ENCODE measurements at regions not wholly inside any gene's neighbourhood (a gene's known extent, or its start where the extent isn't known, plus 50 kb on each side); places are given as distances from the start of the nearest gene placed in this dataset.
"Not testable (repeated sequence)": the region's sequence is repeated elsewhere in the genome, so short reads cannot be mapped to it uniquely, and the experiment has no call there.

DNA sequence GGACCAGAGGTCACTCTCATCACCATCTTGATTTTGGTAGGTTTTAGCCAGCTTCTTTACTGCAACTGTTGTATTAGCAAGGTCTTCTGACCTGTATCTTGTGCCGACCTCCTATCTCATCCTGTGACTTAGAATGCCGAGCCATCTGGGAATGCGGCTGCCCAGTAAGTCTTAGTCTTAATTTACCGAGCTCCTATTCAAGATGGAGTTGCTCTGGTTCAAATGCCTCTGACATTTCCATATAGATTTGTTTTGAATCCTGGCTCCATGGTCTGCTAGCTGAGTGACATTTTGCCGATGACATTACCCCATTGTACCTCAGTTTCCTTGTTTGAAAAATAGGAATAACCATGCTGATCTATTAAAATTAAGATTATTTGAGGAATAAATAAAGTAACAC, 193.9 kb upstream of the HMCN1 start:
- DNase-seq, result no peak
- no peak for ATAC-seq

DNA sequence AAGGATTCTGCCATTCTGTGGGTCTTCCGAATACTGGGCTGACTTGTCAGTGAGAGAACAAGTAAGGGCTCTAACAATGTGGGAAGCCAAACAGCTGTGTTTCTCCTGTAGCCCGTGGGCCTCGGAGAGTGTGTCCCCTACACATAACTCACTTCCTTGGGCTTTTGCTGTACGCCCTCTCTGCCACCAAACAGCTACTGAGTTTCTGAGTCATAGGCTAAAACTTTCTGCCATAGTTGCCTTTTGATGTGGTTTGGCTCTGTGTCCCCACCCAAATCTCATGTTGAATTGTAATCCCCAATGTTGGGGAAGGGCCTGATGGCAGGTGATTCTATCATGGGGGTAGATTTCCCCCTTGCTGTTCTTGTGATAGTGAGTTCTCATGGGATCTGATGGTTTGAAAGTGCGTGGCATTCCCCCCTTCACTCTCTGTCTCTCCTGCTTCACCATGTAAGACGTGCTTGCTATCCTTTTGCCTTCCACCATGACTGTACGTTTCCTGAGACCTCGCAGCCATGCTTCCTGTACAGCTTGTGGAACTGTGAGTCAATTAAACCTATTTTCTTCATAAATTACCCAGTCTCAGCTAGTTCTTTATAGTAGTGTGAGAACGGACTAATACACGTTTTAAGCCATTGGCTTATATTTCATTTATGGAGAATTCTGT, 194.8 kb upstream of the HMCN1 start:
- ATAC-seq, result peak; percentile 55

DNA sequence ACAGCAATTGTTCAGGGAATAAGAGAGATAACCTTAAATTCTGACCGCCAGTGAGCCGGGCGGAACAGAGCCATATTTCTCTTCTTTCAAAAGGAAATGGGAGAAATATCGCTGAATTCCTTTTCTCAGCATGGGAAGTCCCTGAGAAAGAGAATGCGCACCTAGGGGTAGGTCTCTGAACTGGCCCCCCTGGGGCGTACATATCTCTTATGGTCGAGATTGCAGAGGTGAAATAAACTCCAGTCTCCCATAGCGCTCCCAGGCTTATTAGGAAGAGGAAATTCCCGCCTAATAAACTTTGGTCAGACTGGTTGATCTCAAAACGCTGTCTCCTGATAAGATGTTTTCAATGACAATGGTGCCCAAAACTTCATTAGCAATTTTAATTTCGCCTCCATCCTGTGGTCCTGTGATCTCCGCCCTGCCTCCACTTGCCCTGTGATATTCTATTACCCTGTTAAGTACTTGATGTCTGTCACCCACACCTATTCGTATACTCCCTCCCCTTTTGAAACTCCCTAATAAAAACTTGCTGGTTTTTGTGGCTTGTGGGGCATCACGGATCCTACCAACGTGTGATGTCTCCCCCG, 195.8 kb upstream of the HMCN1 start:
- not testable (repeated sequence) for DNase-seq, ATAC-seq

More for the DNA sequence above, 194.8 kb upstream of the HMCN1 start:
- no peak for DNase-seq

DNA sequence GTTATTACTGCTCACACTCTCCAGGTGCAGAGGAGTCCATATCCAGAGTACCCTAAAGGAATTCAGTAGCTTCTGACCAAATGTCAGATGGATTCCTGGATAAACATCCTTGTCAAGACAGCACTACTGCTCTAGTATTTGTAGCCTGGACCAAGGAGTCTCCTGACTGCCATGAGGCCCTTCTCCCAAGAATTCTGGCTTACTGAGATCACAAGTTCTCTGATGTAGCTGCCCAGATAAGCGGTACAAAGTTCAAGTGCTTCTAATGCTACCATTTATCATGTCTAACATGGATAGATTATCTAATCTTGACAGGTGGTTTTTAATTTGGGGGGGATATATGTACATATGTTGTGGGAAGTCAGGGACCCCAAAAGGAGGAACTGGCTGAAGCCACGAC, 196.6 kb upstream of the HMCN1 start:
- ATAC-seq, result no peak

DNA sequence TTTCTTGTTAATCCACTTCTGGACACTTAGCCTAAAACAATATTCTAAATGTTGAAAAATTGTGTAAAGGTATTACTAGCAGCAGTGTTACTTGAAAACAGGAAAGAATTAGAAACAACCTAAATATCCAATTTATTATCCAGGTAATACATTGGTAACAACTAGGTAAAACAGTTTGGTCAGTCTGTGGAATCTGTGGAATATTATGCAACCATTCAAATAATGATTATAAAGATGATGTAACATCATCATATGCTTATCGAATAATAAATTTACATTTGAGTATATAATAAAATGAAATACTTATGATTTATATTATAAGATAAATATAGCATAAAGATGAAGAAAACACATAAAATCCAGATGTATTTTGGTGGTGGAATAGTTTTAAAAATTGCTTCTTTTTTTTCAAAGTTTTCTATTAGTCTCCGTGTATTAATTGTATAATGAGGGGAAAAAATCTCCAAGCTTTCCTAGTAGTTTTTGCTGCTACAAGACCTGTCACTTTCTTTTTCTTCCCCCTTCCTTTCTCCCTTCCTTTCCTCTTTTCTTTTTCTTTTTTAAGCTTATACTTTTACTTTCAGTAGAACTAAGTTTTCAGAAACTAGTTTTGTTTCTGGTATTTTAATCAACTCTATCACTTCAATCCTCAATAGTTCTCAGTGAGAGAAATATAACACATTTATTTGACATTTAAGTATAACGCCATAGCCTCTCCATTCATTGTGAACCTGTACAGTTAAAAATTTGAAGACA, 197.8 kb upstream of the HMCN1 start:
- no peak for ATAC-seq
- DNase-seq, result no peak

More for the DNA sequence above, 196.6 kb upstream of the HMCN1 start:
- no peak for DNase-seq

DNA sequence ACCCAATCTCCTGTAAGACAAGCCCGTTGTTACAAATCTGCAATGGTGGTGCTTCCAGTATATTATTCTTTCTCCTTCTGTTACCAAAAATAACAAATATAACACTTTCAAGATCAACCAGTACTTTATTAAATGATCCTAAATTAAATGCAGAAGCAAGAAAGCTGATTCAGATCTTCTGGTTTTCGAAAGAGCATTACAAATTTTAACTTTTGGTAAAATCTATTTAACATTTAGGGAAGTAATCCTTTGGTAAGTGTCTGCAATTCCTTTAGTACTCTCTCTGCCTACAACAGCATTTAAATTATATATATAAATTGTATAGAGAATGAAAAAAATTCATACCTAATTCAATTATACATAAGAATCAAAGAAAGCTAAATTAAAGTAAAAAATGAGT, 198.6 kb upstream of the HMCN1 start:
- DNase-seq (no peak), ATAC-seq (no peak)

DNA sequence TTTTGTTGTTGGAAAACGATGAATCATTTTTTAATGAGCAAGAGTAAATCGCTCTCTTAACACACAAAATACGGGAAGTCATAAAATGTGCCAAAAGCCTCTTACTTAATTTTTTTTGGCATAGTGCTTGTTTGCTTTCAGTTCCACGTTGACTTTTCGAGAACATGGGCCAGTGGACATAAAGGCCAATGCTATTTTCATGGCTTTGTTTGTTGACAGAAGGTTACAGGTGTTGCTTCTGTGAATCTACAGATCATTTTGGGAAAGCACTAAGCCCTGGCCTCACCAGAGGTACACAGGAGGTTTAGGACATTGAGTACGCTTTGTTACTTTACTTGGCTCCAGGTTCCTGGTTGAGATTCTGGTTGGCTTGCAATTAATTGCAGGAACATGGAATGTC, 199.4 kb upstream of the HMCN1 start:
- no peak for DNase-seq
- no peak for ATAC-seq

DNA sequence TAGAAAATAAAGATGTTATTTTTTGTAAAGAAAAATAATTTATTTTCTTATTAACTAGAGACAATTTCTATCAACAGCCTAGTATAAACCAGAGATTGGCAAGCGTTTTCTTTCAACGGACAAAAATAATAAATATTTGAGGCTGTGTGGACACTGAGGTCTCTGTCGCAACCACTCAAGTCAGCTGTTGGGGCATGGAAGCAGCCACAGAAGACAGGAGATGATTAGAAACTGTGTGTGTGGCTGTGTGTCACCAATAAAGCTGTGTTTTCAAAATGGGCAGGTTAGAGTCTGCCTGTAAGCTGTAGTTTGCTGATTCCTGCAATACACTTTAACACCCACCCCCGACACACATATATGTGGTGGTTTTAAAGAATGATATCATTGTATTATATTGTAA, 200.6 kb upstream of the HMCN1 start:
- DNase-seq, result no peak
- no peak for ATAC-seq

DNA sequence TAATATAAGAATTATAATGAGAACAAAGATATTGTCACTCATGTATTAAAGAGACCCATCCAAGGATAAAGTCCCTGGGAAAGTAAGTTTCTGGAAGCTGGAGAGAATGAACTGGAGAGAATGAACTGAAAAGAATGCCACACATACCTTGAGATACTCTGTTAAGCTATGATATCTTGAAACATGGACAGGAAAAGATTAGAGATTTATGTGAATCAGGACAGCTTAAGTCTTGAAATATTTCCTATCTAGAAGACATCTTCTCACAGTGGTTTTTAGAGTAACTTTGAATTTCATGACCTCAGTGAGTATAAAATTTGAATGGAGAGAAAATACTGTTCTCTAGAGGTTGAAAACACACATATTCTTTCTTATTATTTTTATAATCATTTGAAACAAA, 201.3 kb upstream of the HMCN1 start:
- no peak for ATAC-seq
- DNase-seq, result no peak

DNA sequence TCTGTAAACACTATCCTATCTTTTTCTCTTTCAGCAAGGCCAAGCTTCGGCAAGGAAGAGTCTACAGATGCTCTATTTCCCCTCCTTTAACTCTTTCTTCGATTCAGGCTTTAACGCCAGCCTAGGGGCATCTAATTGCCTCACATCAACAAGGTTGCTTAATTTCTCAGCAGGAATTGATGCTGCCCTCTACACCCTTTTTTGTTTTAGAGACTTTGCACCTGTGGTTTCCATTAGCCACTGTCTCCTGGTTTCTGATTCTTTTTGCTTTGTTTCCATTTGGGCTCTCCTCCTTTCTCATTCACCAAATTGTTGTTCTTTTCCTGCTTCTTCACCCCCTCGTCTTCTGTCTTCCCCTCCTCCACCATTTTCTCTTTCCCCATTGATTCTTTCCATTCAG, 202.4 kb upstream of the HMCN1 start:
- no peak for DNase-seq
- no peak for ATAC-seq

DNA sequence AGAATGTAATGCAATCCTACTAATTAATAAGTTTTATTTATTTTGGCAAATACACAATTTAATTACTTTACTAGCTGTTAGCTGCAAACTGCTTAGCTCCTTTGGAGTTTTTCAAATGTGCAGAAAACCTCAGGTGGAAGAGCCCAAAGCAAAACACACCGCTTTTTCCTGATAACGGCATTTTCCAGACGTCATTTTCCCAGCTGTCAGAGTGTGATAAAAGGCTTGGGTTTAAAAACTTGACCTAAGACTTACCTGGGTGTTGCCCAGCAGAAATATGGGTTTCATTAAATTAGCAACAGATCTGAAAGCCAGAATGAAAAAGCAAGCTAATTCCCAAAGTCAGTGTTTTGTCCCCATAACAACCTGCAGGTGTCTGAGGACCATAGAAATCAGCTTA, 204.0 kb upstream of the HMCN1 start:
- ATAC-seq (no peak), DNase-seq (no peak)

DNA sequence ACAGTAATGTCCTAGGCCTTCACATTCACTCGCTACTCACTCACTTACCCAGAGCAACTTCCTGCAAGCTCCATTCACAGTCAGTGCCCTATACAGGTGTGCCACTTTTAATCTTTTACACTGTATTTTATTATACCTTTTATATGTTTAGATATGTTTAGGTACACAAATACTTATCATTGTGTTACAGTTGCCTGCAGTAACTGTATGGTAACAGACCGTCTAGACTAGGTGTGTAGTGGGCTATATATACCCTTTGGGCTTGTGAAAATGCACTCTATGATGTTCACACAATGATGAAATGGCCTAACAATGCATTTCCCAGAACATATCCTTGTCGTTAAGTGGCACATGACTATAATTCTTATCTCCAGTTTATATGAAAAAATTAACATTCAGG, 204.5 kb upstream of the HMCN1 start:
- no peak for ATAC-seq
- no peak for DNase-seq

DNA sequence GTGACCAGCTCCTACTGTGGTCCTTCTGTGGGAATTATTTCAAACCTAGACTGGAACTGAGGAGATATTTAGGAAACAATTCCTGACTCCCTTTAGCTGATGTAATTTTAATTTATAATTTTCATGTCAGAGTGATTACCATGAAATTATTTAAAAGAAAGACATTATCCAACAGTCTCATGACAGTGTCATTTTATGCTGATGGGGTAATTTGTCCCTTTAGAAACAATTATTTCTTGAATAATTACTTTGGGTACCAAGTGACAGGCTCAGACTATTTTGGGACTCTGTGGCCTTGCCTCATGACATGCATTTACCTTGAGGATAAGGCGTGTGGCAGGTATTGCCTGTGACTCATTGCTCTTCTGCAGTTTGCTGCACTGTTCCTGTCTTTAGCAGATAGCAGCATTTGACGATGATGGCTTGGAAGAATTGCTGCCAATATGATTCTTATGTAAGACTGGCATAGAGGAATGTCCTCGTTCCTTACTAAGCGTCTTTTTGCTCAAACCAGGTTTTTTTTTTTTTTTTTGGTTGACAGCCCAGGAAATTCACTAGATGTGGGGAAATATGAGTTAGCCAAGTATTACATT, 206.0 kb upstream of the HMCN1 start:
- no peak for ATAC-seq

DNA sequence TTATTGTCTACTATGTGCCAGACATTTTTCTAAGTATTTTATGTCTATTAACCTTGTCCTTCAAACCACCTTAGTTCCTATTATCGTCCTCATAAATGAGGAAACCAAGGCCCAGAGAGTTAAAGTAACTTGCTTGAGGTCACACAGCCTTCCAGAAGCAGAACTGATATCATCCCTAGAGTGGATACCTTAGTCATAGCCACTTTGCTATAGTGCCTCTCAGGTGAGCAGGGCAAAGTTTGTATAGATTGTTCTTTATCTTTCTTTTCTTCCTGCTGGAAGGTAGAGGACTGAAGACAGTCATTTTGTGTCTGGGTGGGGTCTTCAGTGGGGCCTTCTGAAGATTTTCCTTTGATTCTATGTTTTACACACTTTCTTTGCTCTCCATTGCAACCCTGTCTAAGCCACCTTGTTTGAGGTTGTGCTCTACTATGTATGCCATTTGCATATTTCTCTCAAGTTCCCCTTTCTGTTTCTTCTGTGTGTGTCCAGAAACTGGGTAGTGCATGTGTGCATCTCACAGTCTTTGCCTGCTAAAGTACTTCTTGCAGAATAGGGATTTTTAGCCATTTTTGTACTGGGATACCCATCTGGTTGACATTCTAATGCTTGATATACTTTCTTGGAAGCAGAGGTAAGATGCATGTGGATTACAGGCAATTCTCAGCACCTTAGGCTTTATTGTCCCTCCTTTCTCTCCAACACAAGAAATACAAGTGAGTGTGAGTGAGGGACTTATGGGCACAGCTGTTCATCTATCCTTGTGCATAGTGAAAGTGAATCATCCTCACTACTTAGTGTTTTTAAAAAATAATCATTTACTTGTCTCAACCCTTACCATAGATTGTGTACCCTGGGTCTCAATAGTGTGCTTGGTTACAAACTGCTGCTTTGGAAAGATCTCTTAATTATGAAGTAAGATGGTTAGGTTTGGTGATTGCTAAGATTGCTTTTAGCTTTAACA, 207.6 kb upstream of the HMCN1 start:
- ATAC-seq (no peak), DNase-seq (no peak)

More for the DNA sequence above, 206.0 kb upstream of the HMCN1 start:
- DNase-seq, result no peak

DNA sequence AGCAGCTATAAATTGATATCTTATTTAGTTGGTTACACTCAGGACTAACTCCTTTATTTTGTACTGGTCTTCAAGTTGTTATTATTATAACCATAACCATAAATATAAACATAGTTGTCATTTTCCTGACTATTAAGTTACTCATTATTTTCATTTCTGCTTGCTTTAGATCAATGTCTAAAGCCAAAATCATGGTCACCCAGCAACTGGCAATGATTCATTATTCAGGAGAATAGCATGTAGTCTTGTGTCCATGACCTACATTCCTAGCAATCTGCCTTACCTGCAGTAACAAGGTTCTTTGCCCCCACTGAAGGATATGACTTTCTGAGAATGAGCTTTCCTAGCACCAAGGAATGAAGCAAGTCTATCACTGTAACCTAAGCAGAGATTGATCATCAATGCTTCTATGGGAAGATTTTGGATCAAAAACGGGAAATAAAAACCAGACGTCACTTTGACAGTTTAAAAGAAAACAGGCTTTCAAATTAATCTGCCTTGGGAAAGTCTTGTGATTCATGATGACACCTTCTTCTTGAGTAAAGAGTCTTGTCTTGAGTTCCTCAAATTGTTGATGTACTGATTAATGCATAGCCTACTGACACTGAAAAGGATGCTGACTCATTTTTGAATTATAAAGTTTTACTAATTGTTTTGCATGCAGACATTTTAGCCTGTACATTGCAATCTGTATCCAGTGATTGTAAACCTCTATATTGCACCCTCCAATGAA, 203.3 kb upstream of the IVNS1ABP start:
- ATAC-seq (no peak), DNase-seq (no peak)

DNA sequence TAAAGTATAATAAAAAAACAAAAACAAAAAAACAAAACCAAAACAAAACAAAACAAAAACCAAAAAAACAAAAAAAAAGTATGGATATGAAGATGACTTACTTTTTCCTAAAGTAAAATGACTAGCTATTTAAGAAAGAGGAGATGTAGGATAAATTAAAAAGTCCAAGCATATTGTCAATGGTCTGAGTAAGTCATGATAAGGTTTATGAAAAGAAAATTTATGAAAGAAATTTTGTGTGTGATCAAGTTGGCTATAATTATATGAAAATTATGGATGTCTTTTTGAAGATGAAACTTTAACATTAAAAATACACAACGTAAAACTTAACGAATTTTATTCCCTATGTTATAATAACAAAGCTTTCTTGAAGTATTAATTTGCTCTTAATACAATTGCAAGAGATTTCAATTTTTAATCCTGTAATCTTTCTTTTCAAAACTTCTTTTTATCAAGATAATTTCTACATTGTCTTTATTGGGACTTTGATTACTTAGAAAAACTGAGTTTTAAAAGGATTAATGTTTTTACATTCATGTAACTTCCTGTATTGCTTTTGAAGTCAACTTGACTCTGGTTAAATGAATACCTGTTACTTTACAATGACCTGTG, 200.9 kb upstream of the IVNS1ABP start:
- no peak for ATAC-seq
- DNase-seq, result no peak

DNA sequence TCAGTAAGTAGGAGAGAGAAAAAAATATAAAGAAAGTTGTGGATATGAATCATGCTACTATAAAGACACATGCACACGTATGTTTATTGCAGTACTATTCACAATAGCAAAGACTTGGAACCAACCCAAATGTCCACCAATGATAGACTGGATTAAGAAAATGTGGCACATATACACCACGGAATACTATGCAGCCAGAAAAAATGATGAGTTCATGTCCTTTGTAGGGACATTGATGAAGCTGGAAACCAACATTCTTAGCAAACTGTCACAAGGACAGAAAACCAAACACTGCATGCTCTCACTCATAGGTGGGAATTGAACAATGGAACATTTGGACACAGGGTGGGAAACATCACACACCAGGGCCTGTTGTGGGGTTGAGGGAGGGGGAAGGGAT, 200.3 kb upstream of the IVNS1ABP start:
- ATAC-seq, DNase-seq: not testable (repeated sequence)

DNA sequence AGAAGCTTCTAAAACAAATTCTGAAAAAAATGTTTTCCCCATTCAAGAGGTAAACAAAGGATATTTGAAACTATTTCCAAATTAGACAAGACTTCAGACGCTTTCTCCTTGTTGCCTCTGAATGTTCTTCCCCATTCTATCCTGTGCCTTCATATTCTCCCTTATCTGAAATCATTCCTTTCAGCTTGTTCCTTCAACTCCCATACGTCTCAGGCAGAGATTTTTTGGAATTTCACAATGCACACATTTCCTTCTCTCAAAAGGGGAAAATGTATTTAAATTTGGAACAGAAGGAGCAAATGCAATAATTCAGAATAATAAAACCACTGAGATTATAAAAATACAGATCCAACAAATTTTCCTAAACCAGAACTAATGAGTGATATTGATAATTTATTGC, 198.7 kb upstream of the IVNS1ABP start:
- DNase-seq, result no peak
- no peak for ATAC-seq

DNA sequence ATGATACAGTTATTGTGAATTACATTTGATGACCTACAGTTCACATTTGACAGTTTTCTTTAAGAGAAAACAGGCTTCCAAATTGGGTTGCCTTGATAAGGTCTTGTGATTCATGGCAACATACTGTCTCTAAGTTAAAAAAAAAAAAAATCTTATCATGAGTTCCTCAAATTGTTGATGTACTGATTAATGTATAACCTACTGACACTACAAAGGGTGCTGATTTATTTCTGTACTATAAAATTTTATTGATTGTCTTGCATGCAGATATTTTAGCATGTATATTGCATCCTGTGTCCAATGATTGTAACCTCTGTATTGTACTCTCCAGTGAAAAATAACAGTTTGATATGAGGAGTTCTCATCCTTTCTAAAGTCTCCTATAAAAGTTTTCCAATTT, 197.3 kb upstream of the IVNS1ABP start:
- ATAC-seq, result no peak
- DNase-seq, result no peak

DNA sequence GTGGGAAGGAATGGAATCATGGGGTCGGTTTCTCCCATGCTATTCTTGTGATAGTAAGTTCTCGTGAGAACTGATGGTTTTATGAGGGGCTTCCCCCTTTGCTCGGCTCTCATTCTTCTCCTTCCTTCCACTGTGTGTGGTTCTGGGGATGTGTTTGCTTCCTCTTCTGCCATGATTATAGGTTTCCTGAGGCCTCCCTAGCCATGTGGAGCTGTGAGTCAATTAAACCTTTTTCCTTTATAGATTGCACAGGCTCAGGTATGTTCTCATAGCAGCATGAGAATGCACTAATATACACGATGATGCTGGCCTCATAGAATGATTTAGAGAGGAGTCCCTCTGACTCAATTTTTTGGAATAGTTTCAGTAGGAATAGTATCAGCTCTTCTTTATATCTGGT, 195.4 kb upstream of the IVNS1ABP start:
- ATAC-seq, result no peak
- DNase-seq, result no peak

DNA sequence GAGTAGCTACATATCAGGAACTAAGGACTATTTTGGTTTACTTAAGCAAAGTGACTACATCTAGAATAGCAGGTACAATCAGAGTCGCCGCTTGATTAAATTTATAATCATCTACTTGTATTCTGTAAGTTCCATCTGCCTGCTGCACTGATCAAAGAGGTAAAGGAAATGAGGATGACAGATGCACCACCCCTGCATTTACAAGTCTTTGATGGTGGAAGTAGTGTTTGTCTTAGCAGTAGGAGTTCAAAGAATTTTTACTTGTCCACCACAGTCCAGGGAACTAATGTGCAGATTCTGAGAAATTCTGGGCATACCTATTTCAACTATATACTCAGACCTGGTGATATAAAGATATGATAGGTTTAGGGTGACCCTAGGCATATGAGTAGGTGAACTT, 184.1 kb upstream of the IVNS1ABP start:
- ATAC-seq (no peak), DNase-seq (no peak)

Measured in stimulated activated naive CD8-positive, alpha-beta T cell treated with anti-CD3 and anti-CD28 coated beads, Interleukin-15, Interleukin-2, amounts not matched to agents 100 U/mL and 50 U/mL, for 24 hours (primary cell).